HL-60 (cell line): ENCODE measurements at regions not wholly inside any gene's neighbourhood (a gene's known extent, or its start where the extent isn't known, plus 50 kb on each side); places are given as distances from the start of the nearest gene placed in this dataset.

ENCODE experiments used
- CTCF ChIP-seq: IDR thresholded peaks from one replicate; pipeline ENCODE4 v1.5.1; 2011; ENCODE audit warnings: low read length, control low read depth, inconsistent platforms; ENCODE audit not compliant: insufficient read depth
- GABPA ChIP-seq: IDR thresholded peaks from 2 replicates; pipeline ENCODE4 v1.6.1; 2012; ENCODE audit warnings: low read depth
- POLR2AphosphoS5 ChIP-seq: IDR thresholded peaks from 2 replicates; pipeline ENCODE4 v1.6.1; 2012; ENCODE audit warnings: low read depth

GRCh38 chr18:39531659-39532058 is 1966.1 kb upstream of the CELF4 start:
- TF ChIP-seq CTCF = no peak
- no peak for TF ChIP-seq POLR2AphosphoS5
- no peak for TF ChIP-seq GABPA
